ENCODE measurements at regions not wholly inside any gene's neighbourhood (a gene's known extent, or its start where the extent isn't known, plus 50 kb on each side); places are given as distances from the start of the nearest gene placed in this dataset.

DNA sequence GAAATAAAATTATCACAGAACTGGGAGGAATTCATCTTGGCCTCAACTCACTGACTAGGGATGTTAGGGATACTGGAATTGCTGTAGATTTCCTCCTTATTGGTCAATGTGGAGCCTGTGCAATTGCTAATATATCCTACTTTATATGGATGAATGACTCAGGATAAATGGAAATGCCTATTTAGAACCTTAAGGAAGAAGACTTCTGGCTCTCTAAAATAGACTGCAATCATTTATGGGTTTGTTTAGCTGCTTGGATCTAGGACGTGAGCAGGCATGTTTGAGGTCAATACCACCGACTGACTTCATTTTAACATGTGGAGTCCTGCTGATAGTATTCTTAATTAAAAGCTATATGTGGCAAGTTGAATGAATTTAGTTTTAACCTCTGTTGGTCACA is 1040.1 kb upstream of the LRRN3 start:
- Histone ChIP-seq H3K4me3 (no peak overlapping the region), H3K27ac (no peak overlapping the region)

DNA sequence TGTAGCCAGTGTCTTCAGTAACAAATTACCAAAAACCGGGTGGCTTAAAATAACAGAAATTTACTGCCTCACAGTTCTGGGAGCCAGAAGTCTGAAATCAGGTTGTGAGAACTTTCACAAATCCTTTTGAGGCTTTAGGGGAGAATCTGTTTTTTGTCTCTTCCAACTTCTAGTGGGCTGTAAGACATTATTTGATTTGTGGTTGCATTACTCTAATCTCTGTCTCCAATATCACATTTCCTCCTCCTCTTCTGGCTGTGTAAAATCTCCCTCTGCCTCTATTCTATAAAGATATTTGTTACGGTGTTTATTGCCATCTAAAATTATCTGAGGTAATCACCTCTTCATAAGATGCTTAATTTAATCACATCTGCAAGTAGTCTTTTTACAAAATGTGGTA is 1039.6 kb upstream of the LRRN3 start:
- H3K27ac ChIP-seq = no peak overlapping the region
- H3K4me3 ChIP-seq = no peak overlapping the region

DNA sequence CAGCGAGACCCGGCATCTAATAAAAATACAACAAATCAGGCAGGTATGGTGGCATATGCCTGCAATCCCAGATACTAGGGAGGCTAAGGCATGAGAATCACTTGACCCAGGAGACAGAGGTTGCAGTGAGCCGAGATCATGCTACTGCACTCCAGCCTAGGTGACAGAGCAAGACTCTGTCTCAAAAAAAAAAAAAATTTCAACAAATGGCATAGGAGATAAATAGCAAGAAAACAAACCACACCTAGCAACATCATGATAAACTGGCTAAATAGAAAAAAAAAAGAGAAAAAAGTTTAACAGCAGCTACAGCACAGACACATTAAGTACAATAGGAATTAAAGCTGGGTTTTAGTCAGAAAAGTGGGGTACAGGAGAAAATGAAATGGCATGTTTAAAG is 1034.6 kb upstream of the LRRN3 start:
- Histone ChIP-seq H3K4me3 (no peak overlapping the region), H3K27ac (no peak overlapping the region)

DNA sequence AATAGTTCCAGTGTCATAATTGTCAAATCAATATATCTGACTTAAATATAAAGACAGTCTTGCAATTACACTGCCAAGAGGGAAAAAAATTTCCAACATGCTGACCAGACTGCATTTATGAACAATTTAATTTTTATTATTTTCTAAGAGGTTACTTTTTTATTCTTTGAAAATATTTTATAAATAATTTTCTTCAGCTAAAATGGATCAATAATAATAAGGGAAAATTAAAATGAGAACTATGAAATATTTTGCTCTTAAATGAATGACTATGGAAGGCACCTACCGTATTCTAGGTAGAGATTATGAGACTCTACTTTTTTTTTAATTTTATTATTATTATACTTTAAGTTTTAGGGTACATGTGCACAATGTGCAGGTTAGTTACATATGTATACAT is 1032.5 kb upstream of the LRRN3 start:
- Histone ChIP-seq H3K27ac (no peak overlapping the region), H3K4me3 (no peak overlapping the region)

DNA sequence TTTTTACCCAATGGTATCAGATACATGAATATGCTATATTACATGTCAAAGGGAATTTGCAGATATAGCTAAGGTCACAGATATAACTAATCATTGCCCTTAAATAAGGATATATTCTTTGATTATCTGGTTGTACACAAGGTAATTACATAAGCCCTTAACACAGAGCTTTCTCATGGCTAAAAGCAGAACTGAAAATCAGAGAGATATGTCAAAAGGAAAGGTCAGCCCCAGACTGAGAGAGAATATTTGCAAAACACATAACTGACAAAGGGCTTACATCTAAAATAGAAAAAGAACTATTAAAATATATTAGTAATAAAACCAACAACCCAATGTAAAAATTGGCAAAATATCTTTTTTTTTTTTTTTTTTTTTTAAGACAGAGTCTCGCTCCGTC is 1029.5 kb upstream of the LRRN3 start:
- H3K4me3 ChIP-seq = no peak overlapping the region
- no peak overlapping the region for H3K27ac ChIP-seq

DNA sequence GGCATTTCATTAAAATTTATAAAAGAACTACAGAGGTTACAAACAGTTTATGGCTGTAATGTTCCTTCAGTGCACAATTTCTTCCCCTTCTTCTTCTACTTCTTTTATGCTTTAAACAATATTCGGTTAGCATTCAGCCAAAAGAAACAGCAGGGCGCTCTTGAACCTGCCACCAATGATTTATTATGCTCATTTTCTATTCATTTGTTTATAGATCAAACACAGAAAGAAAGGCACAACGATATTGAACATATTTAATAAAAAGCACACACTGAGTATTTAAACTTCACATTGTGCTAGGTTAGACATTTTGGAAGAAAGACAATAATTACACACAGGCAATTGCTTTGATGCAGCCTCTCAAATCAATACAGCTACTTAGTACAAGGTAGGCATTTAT is 1025.8 kb upstream of the LRRN3 start:
- Histone ChIP-seq H3K4me3 (no peak overlapping the region), H3K27ac (no peak overlapping the region)

DNA sequence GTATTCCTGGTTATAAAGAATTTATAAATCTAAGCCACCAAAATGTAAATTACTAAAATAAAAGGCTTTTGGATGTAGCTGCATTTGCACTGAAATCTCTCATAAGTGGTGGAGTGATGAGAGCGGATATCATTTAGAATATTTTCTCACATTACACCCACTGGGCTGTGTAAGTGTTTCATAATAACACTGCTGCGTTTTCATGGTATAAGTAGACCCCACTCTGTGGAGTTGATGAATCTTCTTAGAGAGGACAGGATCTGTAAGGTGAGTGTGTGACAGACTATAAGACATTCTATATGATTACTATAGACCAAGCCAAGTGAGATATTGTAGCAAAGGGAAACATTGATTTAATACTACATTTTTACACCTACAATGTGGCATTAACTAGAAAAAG is 1024.1 kb upstream of the LRRN3 start:
- Histone ChIP-seq H3K27ac (no peak overlapping the region), H3K4me3 (no peak overlapping the region)

DNA sequence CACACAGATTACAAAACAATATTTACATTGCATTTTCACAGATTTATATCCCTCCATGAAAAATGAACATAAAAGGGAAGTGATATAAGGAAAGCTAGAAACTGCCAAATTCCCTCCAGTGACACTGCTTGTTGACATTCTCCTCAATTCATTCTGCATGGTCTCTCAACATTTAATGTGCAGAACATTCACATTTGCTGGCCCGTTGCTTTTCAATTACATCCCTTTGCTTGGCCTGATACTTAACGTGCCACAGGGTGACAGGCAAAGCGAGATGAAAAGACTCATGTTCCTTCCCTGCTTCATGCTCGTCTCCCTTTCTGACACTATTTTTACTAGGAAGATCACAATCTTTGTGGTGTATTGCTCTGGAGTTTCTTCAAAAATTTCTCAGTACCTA is 1019.7 kb upstream of the LRRN3 start:
- no peak overlapping the region for H3K4me3 ChIP-seq
- no peak overlapping the region for H3K27ac ChIP-seq

DNA sequence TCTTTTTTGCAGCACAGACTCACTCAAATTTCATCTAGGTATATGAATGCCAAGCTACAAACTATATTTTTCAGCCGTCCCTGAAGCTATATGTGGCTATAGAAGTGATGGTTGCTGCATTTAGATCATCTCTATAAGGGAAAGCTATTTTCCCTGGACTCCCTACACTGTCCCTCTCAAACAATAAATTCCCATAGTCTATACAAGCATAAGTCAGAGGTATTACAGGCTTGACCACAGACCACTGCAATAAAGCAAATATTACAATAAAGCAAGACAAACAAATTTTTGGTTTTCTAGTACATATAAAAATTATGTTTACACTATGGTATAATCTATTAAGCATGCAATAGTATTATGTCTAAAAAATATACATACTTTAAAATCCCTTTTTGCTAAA is 1015.5 kb upstream of the LRRN3 start:
- Histone ChIP-seq H3K4me3 (no peak overlapping the region), H3K27ac (no peak overlapping the region)

DNA sequence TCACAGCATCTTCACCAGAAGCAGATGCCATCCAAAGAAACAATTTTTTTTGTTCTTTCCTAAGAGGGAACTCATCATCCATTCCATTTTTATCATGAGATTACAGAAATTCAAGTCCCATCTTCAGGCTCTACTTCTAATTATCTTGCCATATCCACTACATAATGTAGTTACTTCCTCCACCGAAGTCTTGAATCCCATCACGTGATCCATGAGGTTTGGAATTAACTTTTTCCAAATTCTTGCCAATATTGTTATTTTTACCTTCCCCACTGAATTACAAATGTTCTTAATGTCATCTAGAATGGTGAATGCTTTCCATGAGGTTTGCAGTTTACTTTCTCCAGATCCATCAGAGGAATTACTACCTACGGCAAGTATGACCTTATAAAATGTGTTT is 1014.7 kb upstream of the LRRN3 start:
- H3K27ac ChIP-seq = no peak overlapping the region

DNA sequence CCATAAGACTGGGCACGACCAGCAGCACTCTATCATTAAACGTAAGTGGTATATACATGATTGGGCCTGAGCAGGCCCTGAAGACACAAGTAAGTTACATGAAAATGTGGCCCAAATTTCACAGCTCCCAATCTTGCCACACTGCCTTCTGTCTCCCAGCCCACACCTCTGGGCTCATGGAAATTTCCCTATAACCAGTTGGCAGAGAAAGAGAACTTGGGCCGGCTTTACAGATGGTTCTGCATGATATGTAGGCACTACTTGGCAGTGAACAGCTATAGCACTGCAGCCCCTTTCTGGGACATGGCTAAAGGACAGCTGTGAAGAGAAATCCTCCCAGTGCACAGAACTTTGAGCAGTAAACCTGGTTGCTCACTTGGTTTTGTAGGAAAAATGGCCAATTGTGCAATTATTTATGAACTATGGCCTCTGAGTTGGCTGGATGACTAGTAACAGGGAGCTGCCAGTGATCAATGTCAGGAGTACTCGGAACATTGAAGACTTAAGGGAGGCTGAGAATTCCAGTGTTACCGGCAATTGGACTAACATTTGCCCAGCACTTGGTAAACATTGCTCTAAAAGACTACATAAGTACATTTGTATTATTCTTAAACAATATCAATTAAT is 1006.6 kb upstream of the LRRN3 start:
- H3K4me3 ChIP-seq = no peak overlapping the region
- H3K27ac ChIP-seq = no peak overlapping the region

More for the DNA sequence above, 1014.7 kb upstream of the LRRN3 start:
- no peak overlapping the region for H3K4me3 ChIP-seq

DNA sequence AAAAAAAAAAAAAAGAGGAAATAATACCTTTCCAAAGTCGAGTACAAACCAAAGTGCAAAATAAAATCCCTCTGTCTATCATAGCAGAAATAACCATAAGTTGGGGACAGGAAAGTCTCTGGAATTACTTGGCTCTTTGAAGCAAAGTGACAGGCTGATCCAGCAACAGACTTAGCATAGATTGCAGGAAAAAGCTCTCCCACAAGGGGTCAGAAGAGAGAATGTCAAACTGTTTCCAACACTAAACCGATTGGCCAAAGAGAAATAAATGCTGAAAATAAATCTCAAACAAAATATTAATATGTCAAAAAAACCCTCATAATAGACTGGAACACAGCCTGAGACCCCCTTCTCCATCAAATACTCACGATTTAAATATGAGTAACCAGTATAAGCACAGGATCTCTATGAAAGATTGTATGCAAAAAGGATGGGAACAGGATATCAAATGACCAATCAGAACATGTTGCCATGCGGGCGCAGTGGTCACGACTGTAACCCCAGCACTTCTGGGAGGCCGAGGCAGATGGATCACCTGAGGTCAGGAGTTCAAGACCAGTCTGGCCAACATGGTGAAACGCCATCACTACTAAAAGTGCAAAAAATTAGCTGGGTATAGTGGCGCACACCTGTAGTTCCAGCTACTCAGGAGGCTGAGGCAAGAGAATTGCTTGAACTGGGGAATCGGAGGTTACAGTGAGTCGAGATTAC is 1000.7 kb upstream of the LRRN3 start:
- Histone ChIP-seq H3K27ac (no peak overlapping the region), H3K4me3 (no peak overlapping the region)

DNA sequence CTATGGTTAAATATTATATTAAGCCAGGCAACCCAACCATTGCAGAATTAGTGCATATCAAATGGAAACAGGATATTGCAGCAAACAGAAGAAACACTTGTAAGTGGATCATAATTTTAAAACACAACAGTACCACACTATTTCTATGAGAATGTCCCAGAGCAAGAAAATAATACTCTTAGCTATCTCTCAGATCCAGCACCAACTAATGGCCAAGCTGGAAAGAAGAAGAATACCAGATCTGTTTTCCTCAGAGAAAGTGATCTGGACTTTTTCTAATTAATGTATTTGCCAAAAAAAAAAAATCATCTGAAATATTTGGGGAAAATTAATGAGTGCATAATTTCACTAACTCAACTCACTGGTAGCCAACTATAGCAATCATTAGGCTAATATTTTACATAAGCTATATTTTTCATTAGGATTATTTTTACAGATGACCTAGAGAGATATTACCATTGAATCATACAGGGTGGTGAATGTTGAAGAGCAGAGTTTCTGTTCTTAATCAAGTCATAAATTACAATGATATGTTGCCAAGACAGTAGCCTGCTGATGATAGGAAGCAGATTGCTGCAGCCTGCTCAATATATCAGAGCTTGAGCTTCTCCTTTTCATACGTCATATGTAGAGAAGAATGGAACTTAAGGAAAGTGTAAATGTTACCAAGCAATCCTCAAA is 995.4 kb upstream of the LRRN3 start:
- H3K4me3 ChIP-seq = no peak overlapping the region

DNA sequence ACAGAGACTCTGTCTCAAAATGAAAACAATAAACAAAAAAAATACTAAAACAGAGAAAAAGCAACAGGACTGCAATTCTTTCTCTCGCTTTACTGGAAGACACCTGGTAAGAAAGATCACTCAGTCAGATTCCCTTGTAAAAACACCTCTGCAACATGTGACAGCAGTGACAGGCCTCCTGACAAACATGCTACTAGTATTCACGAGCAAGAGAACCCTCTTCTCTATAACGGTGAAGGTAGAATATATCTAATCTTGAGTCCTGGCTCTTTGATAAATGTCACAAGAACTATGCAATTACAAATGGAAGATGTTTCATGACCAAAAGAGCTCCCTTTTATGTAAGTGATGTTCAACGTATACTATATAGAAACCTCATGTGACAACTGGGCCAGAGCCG is 986.7 kb upstream of the LRRN3 start:
- H3K27ac ChIP-seq = no peak overlapping the region
- H3K4me3 ChIP-seq = no peak overlapping the region

More for the DNA sequence above, 995.4 kb upstream of the LRRN3 start:
- H3K27ac ChIP-seq = no peak overlapping the region

DNA sequence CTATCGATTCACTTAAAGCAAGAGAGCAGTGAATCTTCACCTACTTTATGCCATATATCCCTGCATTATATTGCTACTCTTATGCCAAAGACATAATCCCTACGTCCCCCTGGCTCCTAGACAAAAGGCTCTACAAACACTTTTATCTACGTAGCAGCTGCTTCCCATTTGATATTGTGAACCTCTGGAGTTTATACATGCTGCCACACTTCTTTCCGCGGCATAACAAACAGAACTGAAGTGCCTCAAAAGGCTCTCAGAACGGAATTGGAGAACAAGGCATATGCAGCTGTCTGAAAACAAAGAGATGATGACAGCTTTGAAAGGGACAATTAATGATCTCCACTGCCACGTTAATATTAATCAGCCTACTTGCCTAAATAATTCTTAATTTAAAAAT is 985.6 kb upstream of the LRRN3 start:
- H3K27ac ChIP-seq = no peak overlapping the region
- H3K4me3 ChIP-seq = no peak overlapping the region

DNA sequence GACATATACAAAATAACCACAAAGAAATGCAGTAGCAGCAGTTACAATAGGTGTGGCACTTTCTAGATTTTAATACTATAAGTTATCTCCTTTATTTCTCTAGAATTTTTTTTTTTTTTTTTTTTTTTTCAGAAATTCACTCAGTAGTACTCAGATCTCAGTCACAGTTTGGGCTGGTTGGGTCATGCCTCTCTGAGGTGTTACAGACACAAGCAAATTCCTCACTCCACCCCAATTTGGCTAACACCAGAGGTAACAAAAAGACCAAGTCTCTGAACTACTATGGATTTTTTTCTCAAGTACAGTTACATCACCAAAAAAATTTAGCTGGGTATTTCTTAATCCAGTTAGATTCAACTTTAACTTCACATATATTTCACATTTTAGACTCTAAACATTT is 985.1 kb upstream of the LRRN3 start:
- H3K4me3 ChIP-seq = no peak overlapping the region
- no peak overlapping the region for H3K27ac ChIP-seq

DNA sequence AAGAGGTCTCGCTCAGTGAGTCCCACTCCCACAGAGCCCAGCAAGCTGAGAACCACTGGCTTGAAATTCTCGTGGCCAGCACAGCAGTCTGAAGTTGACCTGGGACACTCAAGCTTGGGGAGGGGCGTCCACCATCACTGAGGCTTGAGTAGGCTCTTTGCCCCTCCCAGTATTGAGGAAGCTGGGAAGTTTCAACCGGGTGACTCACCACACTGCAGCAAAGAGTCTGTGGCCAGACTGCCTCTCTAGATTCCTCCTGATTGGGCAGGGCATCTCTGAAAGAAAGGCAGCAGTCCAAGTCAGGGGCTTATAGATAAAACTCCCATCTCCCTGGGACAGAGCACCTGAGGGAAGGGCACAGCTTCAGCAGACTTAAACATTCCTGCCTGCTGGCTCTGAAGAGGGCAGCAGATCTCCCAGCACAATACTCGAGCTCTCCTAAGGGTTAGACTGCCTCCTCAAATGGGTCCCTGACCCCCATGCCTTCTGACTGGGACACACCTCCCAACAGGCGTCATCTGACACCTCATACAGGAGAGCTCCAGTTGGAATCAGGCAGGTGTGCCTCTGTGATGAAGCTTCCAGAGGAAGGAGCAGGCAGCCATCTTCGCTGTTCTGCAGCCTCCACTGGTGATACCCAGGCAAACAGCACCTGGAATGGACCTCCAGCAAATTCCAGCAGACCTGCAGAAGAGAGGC is 970.9 kb upstream of the LRRN3 start:
- Histone ChIP-seq H3K27ac (no peak overlapping the region), H3K4me3 (no peak overlapping the region)

DNA sequence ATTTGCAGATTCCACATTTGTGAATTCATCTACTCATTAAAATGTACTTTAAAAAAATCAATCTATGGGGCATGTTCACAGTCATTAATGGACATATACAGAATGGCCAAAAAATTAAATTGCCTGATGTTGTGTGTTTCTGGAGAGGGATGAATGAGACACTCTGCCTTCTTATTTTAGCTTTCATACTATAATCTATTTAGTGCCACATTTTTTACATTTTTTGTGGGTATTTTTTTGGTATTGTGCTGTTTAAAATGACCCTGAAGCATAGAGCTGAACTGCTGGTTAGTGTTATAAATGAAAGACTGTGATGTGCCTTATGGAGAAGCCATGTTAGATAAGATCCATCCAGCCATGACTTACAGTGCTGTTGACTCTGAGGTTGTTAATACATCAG is 961.8 kb upstream of the LRRN3 start:
- no peak overlapping the region for H3K27ac ChIP-seq

DNA sequence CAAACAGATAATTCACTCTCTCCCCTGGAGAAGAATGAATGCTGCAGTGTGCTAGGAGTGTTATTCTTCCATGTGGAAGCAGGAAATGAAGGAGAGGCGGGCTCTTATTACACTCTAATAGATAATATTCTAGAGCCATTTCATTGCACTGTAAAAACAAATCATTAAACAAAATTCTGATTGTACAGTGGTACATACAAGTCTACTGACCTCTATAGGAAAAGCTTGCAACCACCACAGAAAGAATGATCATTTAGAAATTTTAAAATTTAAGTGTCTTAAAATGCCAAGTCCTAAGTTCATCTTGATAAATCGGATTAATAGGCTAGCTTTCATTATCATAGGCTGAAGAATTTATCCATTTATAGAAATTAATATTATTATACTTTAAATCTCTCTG is 960.3 kb upstream of the LRRN3 start:
- H3K27ac ChIP-seq = no peak overlapping the region
- no peak overlapping the region for H3K4me3 ChIP-seq

More for the DNA sequence above, 961.8 kb upstream of the LRRN3 start:
- no peak overlapping the region for H3K4me3 ChIP-seq

DNA sequence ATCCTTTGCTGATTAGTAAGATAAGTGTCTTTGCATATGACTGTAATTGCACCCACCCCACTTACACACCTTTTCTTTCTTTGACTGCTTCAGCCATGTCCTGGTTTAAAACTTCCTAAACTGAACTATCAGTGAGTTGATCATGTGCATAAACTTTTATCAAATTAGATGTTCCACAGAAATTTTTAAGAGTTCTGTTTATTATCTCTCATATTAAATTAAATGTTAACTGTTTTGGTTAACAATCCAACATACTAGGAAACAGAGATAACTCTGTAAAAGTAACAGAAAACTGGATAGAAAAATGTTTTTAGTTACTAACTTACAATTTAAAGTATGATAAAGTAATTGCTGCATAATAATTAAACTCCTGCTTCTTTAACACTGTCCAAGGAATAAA is 959.6 kb upstream of the LRRN3 start:
- Histone ChIP-seq H3K4me3 (no peak overlapping the region), H3K27ac (no peak overlapping the region)

DNA sequence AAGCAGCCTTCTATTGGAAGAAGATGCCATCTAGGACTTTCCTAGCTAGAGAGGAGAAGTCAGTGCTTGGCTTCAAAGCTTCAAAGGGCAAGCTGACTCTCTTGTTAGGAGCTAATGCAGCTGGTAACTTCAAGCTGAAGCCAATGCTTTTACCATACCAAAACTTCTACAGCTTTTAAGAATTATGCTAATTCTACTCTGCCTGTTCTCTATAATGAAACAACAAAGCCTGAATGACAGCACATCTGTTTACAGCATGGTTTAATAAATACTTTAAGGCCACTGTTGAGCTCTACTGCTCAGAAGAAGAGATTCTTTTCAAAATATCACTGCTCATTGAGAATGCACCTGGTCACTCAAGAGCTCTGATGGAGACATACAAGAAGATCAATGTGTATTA is 951.9 kb upstream of the LRRN3 start:
- Histone ChIP-seq H3K27ac (no peak overlapping the region), H3K4me3 (no peak overlapping the region)
